Osteocyte (in vitro differentiated cells): ENCODE measurements at regions not wholly inside any gene's neighbourhood (a gene's known extent, or its start where the extent isn't known, plus 50 kb on each side); places are given as distances from the start of the nearest gene placed in this dataset.

ENCODE experiments used
- DNase-seq: peaks from one replicate; pipeline ENCODE4 v3.0.0; 2021; ENCODE audit warnings: mixed read lengths; ENCODE audit not compliant: unreplicated experiment; ENCODE audit errors: extremely low spot score
- H3K27ac Mint-ChIP-seq: one replicate; pipeline ENCODE4 v1.8.0; 2021; ENCODE audit warnings: mild to moderate bottlenecking, mixed read lengths; ENCODE audit not compliant: unreplicated experiment
- H3K27me3 Mint-ChIP-seq: one replicate; pipeline ENCODE4 v1.8.0; 2021; ENCODE audit warnings: mixed read lengths; ENCODE audit not compliant: unreplicated experiment
- H3K36me3 Mint-ChIP-seq: one replicate; pipeline ENCODE4 v1.8.0; 2021; ENCODE audit warnings: mixed read lengths; ENCODE audit not compliant: unreplicated experiment
- H3K4me1 Mint-ChIP-seq: one replicate; pipeline ENCODE4 v1.8.0; 2021; ENCODE audit warnings: mixed read lengths; ENCODE audit not compliant: unreplicated experiment
- H3K4me3 Mint-ChIP-seq: one replicate; pipeline ENCODE4 v1.8.0; 2021; ENCODE audit warnings: mild to moderate bottlenecking, moderate library complexity, mixed read lengths; ENCODE audit not compliant: unreplicated experiment
- H3K9me3 Mint-ChIP-seq: one replicate; pipeline ENCODE4 v1.8.0; 2021; ENCODE audit warnings: mixed read lengths; ENCODE audit not compliant: unreplicated experiment
- CTCF ChIP-seq: fragments of 200-600 bp; sonication (generic); IDR thresholded peaks from 2 replicates; pipeline ENCODE4 v1.5.0; 2021; ENCODE audit warnings: antibody characterized with exemption, mild to moderate bottlenecking, moderate library complexity

- Mint-ChIP-seq H3K4me1 (no peaks in the 10 kb centered on the region), H3K9me3 (peaks cover 7% of the 10 kb centered on the region), H3K27me3 (peaks cover 17% of the 10 kb centered on the region), H3K36me3 (no peaks in the 10 kb centered on the region), H3K27ac (no peak overlapping the region), H3K4me3 (no peak overlapping the region)
- DNase-seq, result no peak
- TF ChIP-seq CTCF, result no peak
Observed at GRCh38 chr1:114259511-114260160, 106.0 kb upstream of the SYT6 start.

GRCh38 chr1:114258633-114259032, 105.0 kb upstream of the SYT6 start:
- H3K36me3 Mint-ChIP-seq, result no peaks in the 10 kb centered on the region
- peaks cover 12% of the 10 kb centered on the region for H3K9me3 Mint-ChIP-seq
- H3K27ac Mint-ChIP-seq, result no peak overlapping the region

GRCh38 chr1:114258074-114258473, 104.4 kb upstream of the SYT6 start:
- DNase-seq, result no peak
- H3K4me3 Mint-ChIP-seq, result no peak overlapping the region

More at GRCh38 chr1:114258633-114259032, 105.0 kb upstream of the SYT6 start:
- Mint-ChIP-seq H3K27me3 (peaks cover 17% of the 10 kb centered on the region), H3K4me1 (no peaks in the 10 kb centered on the region), H3K4me3 (no peak overlapping the region)
- no peak for DNase-seq
- TF ChIP-seq CTCF, result no peak

GRCh38 chr1:114257554-114257953, 103.9 kb upstream of the SYT6 start:
- H3K36me3 Mint-ChIP-seq, result no peaks in the 10 kb centered on the region
- no peak overlapping the region for H3K27ac Mint-ChIP-seq
- DNase-seq, result no peak
- peaks cover 17% of the 10 kb centered on the region for H3K27me3 Mint-ChIP-seq
- H3K4me1 Mint-ChIP-seq, result no peaks in the 10 kb centered on the region
- H3K4me3 Mint-ChIP-seq, result no peak overlapping the region
- peaks cover 19% of the 10 kb centered on the region for H3K9me3 Mint-ChIP-seq
- no peak for TF ChIP-seq CTCF

More at GRCh38 chr1:114258074-114258473, 104.4 kb upstream of the SYT6 start:
- no peak for TF ChIP-seq CTCF
- Mint-ChIP-seq H3K4me1 (no peaks in the 10 kb centered on the region), H3K27me3 (peaks cover 17% of the 10 kb centered on the region), H3K36me3 (no peaks in the 10 kb centered on the region), H3K27ac (no peak overlapping the region), H3K9me3 (peaks cover 16% of the 10 kb centered on the region)

- TF ChIP-seq CTCF, result no peak
- no peak for DNase-seq
Observed at GRCh38 chr1:114253900-114254299, 100.2 kb upstream of the SYT6 start.

More at GRCh38 chr1:114253900-114254299, 100.2 kb upstream of the SYT6 start:
- peaks cover 2% of the 10 kb centered on the region for H3K27me3 Mint-ChIP-seq
- H3K27ac Mint-ChIP-seq, result no peak overlapping the region
- peaks cover 19% of the 10 kb centered on the region for H3K9me3 Mint-ChIP-seq
- H3K36me3 Mint-ChIP-seq, result no peaks in the 10 kb centered on the region
- no peaks in the 10 kb centered on the region for H3K4me1 Mint-ChIP-seq
- no peak overlapping the region for H3K4me3 Mint-ChIP-seq
